ENCODE measurements at regions not wholly inside any gene's neighbourhood (a gene's known extent, or its start where the extent isn't known, plus 50 kb on each side); places are given as distances from the start of the nearest gene placed in this dataset.

DNA sequence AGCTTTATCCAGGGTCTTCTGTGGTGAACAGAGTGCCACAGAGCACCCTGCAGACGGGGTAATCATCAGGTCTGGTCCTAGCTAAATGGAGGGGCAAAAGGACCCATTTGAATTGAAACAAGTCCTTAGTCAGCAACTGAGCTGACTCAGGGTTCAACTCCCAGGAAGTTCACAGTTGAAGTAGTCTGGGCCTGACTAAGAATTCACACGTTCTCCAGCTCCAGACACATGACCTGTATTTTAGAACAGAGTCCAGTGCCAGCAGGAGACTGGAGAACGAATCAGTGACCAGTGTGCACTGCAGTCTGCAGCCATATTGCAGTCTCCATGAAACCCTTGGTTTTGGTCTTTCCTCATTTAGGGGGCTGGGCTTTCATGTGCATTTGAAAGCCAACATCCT, 85.2 kb downstream of the ELOVL4 start:
- no peak for DNase-seq
- Histone ChIP-seq H3K27ac (no peak overlapping the region), H3K4me1 (no peaks in the 10 kb centered on the region), H3K9me3 (no peaks in the 10 kb centered on the region), H3K36me3 (no peaks in the 10 kb centered on the region), H3K4me3 (no peak overlapping the region), H3K27me3 (no peaks in the 10 kb centered on the region)
- intact Hi-C loops (cut with DNase I; ENCODE audit: low total_unique reads), result no loop called here
- TF ChIP-seq, protein P1, sequence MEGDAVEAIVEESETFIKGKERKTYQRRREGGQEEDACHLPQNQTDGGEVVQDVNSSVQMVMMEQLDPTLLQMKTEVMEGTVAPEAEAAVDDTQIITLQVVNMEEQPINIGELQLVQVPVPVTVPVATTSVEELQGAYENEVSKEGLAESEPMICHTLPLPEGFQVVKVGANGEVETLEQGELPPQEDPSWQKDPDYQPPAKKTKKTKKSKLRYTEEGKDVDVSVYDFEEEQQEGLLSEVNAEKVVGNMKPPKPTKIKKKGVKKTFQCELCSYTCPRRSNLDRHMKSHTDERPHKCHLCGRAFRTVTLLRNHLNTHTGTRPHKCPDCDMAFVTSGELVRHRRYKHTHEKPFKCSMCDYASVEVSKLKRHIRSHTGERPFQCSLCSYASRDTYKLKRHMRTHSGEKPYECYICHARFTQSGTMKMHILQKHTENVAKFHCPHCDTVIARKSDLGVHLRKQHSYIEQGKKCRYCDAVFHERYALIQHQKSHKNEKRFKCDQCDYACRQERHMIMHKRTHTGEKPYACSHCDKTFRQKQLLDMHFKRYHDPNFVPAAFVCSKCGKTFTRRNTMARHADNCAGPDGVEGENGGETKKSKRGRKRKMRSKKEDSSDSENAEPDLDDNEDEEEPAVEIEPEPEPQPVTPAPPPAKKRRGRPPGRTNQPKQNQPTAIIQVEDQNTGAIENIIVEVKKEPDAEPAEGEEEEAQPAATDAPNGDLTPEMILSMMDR (IDR thresholded peaks at IDR 0.05 in 4 of 5, conservative IDR thresholded peaks at IDR 0.05 in 1 of 5), result no peak
- no peak for TF ChIP-seq POLR2A (IDR thresholded peaks at IDR 0.05)
- in situ Hi-C loops (cut with MboI; ENCODE audit: low sequenced_read_pairs in 4 of 4), result no loop called here
- no peak for ATAC-seq

DNA sequence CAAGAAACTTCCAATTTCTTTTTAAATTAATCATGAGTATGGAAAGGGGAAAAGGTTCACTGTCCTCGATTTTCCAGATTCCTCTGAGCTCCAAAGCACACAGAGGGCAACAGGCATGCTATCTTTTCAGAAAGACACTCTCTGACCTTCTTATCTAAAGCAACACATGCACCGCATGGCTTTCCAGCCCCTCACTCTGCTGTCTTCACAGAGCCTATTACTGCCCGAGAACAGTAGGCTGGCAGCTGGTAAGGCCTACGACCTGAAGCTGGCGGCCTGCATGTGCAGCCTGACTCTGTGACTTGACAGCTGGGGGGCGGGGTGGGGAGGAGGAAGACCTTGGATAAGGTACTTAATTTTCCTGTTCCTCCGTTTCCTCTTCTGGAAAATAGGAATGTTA, 86.3 kb downstream of the ELOVL4 start:
- H3K27me3 ChIP-seq, result no peaks in the 10 kb centered on the region
- H3K4me1 ChIP-seq, result no peaks in the 10 kb centered on the region
- H3K4me3 ChIP-seq, result no peak overlapping the region
- no peaks in the 10 kb centered on the region for H3K36me3 ChIP-seq
- intact Hi-C loops (cut with DNase I; ENCODE audit: low total_unique reads) (no loop called here), in situ Hi-C loops (cut with MboI; ENCODE audit: low sequenced_read_pairs in 4 of 4) (no loop called here)
- TF ChIP-seq, protein P1 (IDR thresholded peaks at IDR 0.05 in 4 of 5, conservative IDR thresholded peaks at IDR 0.05 in 1 of 5), result no peak
- TF ChIP-seq POLR2A (IDR thresholded peaks at IDR 0.05), result no peak
- no peaks in the 10 kb centered on the region for H3K9me3 ChIP-seq
- H3K27ac ChIP-seq, result no peak overlapping the region
- ATAC-seq (no peak), DNase-seq (no peak)

DNA sequence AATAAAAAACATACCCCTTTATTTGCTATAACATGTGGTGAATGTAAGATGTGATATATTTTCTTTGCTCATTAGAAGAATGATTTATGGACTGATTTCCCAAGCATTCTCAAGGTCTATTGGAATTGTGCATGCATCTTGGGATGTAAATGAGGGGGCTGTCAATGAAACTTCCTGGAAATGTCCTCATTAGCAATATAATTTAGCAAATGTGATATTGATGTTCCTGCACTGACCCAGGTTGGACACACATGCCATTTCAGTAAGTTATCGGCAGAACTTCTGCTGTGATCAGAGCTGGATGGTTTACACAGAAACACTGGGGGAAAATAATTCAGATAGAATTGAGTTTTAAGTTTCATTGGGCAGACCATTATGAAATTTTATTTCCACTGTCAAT, 99.9 kb downstream of the ELOVL4 start:
- DNase-seq (no peak), ATAC-seq (no peak)
- Histone ChIP-seq H3K4me1 (no peaks in the 10 kb centered on the region), H3K27ac (no peak overlapping the region), H3K4me3 (no peak overlapping the region), H3K27me3 (no peaks in the 10 kb centered on the region), H3K36me3 (no peaks in the 10 kb centered on the region), H3K9me3 (no peaks in the 10 kb centered on the region)
- TF ChIP-seq, protein P1 (IDR thresholded peaks at IDR 0.05 in 4 of 5, conservative IDR thresholded peaks at IDR 0.05 in 1 of 5), result no peak
- no peak for TF ChIP-seq POLR2A (IDR thresholded peaks at IDR 0.05)
- intact Hi-C loops (cut with DNase I; ENCODE audit: low total_unique reads) (no loop called here), in situ Hi-C loops (cut with MboI; ENCODE audit: low sequenced_read_pairs in 4 of 4) (no loop called here)

DNA sequence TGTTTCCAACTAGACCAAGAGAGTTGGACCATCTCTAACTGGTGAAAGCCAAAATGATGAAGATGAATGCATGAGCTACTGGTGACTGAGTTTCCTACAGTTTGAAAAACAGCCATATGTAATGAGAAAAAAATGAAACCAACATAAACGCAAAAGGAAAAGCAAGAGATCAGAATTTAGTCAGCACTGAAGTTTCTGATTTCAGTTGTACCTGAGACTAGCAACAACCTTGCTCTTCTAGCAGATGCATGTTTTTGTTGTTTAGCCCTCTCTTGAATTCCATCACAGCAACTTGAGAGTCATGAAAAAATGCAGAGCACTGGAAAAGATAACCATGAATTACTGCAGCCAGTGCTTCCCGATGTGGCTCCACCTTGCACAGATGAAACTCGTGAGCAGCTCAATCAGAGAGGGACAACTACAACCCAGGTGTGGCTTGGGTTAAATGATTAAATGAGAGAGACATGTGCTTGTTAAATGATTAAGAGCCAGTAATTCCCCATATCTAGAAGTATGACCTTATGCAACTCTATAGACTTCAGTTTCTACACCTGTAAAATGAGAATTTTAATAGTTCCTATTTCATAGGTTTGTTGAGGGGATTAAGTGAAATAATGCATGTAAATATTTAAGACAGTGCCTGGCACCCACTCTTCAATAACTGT, 104.8 kb downstream of the ELOVL4 start:
- intact Hi-C loops (cut with DNase I; ENCODE audit: low total_unique reads) (no loop called here), in situ Hi-C loops (cut with MboI; ENCODE audit: low sequenced_read_pairs in 4 of 4) (no loop called here)
- no peaks in the 10 kb centered on the region for H3K4me1 ChIP-seq
- TF ChIP-seq, protein P1 (IDR thresholded peaks at IDR 0.05 in 4 of 5, conservative IDR thresholded peaks at IDR 0.05 in 1 of 5), result no peak
- no peak for TF ChIP-seq POLR2A (IDR thresholded peaks at IDR 0.05)
- no peaks in the 10 kb centered on the region for H3K9me3 ChIP-seq
- no peak overlapping the region for H3K27ac ChIP-seq
- no peak for ATAC-seq
- H3K36me3 ChIP-seq, result no peaks in the 10 kb centered on the region
- no peaks in the 10 kb centered on the region for H3K27me3 ChIP-seq
- DNase-seq, result no peak
- H3K4me3 ChIP-seq, result no peak overlapping the region

Measured in gastrocnemius medialis (tissue), 4 donors.